GM23338 (cell line): ENCODE measurements at regions not wholly inside any gene's neighbourhood (a gene's known extent, or its start where the extent isn't known, plus 50 kb on each side); places are given as distances from the start of the nearest gene placed in this dataset.

Experiments used
- ATAC-seq: fragments of 200-7000 bp; cut with Tn5 transposase; 3 replicates; pipeline ENCODE4 v1.9.1; 2020
- DNase-seq: peaks from one replicate; pipeline ENCODE4 v3.0.0-alpha.2; 2015; ENCODE audit warnings: low spot score
- H2AFZ ChIP-seq: fragments of 200-600 bp; sonication (generic); 2 replicates; pipeline ENCODE4 v1.8.0; 2016; ENCODE audit warnings: antibody characterized with exemption, mild to moderate bottlenecking, moderate library complexity
- H3F3A ChIP-seq: fragments of 200-600 bp; sonication (generic); replicated peaks from 2 replicates; pipeline ENCODE4 v1.8.0; 2017; ENCODE audit warnings: antibody characterized with exemption, mixed run types, low read depth
- H3K27ac ChIP-seq: fragments of 200-600 bp; sonication (generic); 2 replicates; pipeline ENCODE4 v1.6.1; 2016; ENCODE audit warnings: low read depth
- H3K27me3 ChIP-seq: fragments of 200-600 bp; sonication (generic); 2 replicates; pipeline ENCODE4 v1.8.0; 2016; ENCODE audit warnings: mild to moderate bottlenecking, mixed run types, moderate library complexity; ENCODE audit not compliant: insufficient read depth
- H3K36me3 ChIP-seq: fragments of 200-600 bp; sonication (generic); 2 replicates; pipeline ENCODE4 v1.8.0; 2016; ENCODE audit warnings: mild to moderate bottlenecking; ENCODE audit not compliant: insufficient read depth
- H3K4me1 ChIP-seq: fragments of 200-600 bp; sonication (generic); 2 replicates; pipeline ENCODE4 v1.8.0; 2016; ENCODE audit warnings: mild to moderate bottlenecking, moderate library complexity; ENCODE audit not compliant: insufficient read depth
- H3K4me2 ChIP-seq: fragments of 200-600 bp; sonication (generic); 2 replicates; pipeline ENCODE4 v1.7.1; 2017; ENCODE audit warnings: mixed run types
- H3K4me3 ChIP-seq: fragments of 200-600 bp; sonication (generic); 2 replicates; pipeline ENCODE4 v1.6.1; 2016; ENCODE audit warnings: mixed run types
- H3K79me2 ChIP-seq: fragments of 200-600 bp; sonication (generic); replicated peaks from 2 replicates; pipeline ENCODE4 v1.8.0; 2017; ENCODE audit warnings: mild to moderate bottlenecking; ENCODE audit not compliant: insufficient read depth
- H3K9me2 ChIP-seq: fragments of 200-600 bp; sonication (generic); 2 replicates; pipeline ENCODE4 v1.8.0; 2017; ENCODE audit not compliant: insufficient read depth
- H4K20me1 ChIP-seq: fragments of 200-600 bp; sonication (generic); replicated peaks from 2 replicates; pipeline ENCODE4 v1.8.0; 2017; ENCODE audit warnings: mild to moderate bottlenecking; ENCODE audit not compliant: insufficient read depth
- H3K27ac Mint-ChIP-seq: 2 replicates; pipeline ENCODE4 v1.8.0; 2020; ENCODE audit warnings: inconsistent platforms, mild to moderate bottlenecking, moderate library complexity, mixed read lengths
- H3K27me3 Mint-ChIP-seq: 3 replicates; pipeline ENCODE4 v1.8.0; 2022; ENCODE audit warnings: low read depth, mild to moderate bottlenecking, moderate library complexity, mixed read lengths, inconsistent platforms; ENCODE audit not compliant: insufficient read depth, poor library complexity
- H3K36me3 Mint-ChIP-seq: 3 replicates; pipeline ENCODE4 v1.8.0; 2021; ENCODE audit warnings: low read depth, mild to moderate bottlenecking, inconsistent platforms, moderate library complexity, mixed read lengths
- H3K4me1 Mint-ChIP-seq: 3 replicates; pipeline ENCODE4 v1.8.0; 2020; ENCODE audit warnings: mild to moderate bottlenecking, inconsistent platforms, mixed read lengths
- H3K4me3 Mint-ChIP-seq: 3 replicates; pipeline ENCODE4 v1.8.0; 2021; ENCODE audit warnings: moderate library complexity, mild to moderate bottlenecking, inconsistent platforms, mixed read lengths
- H3K9me3 Mint-ChIP-seq: 3 replicates; pipeline ENCODE4 v1.8.0; 2020; ENCODE audit warnings: moderate library complexity, mild to moderate bottlenecking, inconsistent platforms, mixed read lengths
- CREB1 ChIP-seq: fragments of 250-450 bp; sonication (Bioruptor Pico); IDR thresholded peaks from 2 replicates; pipeline ENCODE4 v1.5.0; 2020; ENCODE audit warnings: low read depth, mild to moderate bottlenecking, moderate library complexity
- CTCF ChIP-seq, 2 experiments: fragments of 200-600 bp in 1 of 2; sonication (generic) in 1 of 2; conservative IDR thresholded peaks; 2 replicates each; pipeline versions ENCODE4 v1.5.1 to v1.6.1; 2016 to 2017; ENCODE audit warnings: antibody characterized with exemption in 2 of 2, low read depth in 2 of 2, mild to moderate bottlenecking in 2 of 2, moderate library complexity in 1 of 2
- EZH2 ChIP-seq: fragments of 200-600 bp; sonication (generic); IDR thresholded peaks from one replicate; pipeline ENCODE4 v1.8.0; 2017; ENCODE audit warnings: antibody characterized with exemption, mild to moderate bottlenecking, low read depth; ENCODE audit not compliant: unreplicated experiment
- EZH2phosphoT487 ChIP-seq: fragments of 200-600 bp; sonication (generic); IDR thresholded peaks from one replicate; pipeline ENCODE4 v1.8.1; 2018; ENCODE audit warnings: antibody characterized with exemption; ENCODE audit not compliant: unreplicated experiment
- POLR2AphosphoS5 ChIP-seq: IDR thresholded peaks from 2 replicates; pipeline ENCODE4 v1.6.1; 2016; ENCODE audit warnings: antibody characterized with exemption, low read depth
- STAT1 ChIP-seq: IDR thresholded peaks from one replicate; pipeline ENCODE4 v1.6.1; 2016; ENCODE audit warnings: antibody characterized with exemption; ENCODE audit not compliant: unreplicated experiment
- ZNF114 ChIP-seq: fragments of 250-450 bp; sonication (Bioruptor Pico); IDR thresholded peaks from 2 replicates; pipeline ENCODE4 v1.5.0; 2020; ENCODE audit warnings: mild to moderate bottlenecking, moderate library complexity
- ZNF331 ChIP-seq: fragments of 250-450 bp; sonication (Bioruptor Pico); IDR thresholded peaks from 2 replicates; pipeline ENCODE4 v1.5.0; 2020; ENCODE audit warnings: low read depth, mild to moderate bottlenecking, moderate library complexity
- ZNF462 ChIP-seq: fragments of 250-450 bp; sonication (Bioruptor Pico); IDR thresholded peaks from 2 replicates; pipeline ENCODE4 v1.5.0; 2020; ENCODE audit warnings: mild to moderate bottlenecking, moderate library complexity
- TF ChIP-seq, protein P1 (sequence below): IDR thresholded peaks from 2 replicates; pipeline ENCODE4 v1.6.1; 2016; ENCODE audit warnings: antibody characterized with exemption

- DNase-seq (peak; percentile 46), ATAC-seq (peak; percentile 30; the same call in 1 of the 3 replicates)
- Histone ChIP-seq H3K79me2 (no peaks in the 10 kb centered on the region), H3K4me1 (no peaks in the 10 kb centered on the region; the same call in 1 of the 2 replicates), H4K20me1 (no peaks in the 10 kb centered on the region), H3K27ac (peak overlapping the region; percentile 63; the same call in 1 of the 2 replicates), H3F3A (no peaks in the 10 kb centered on the region), H3K4me2 (no peak overlapping the region), H3K4me3 (no peak overlapping the region), H3K9me2 (no peaks in the 10 kb centered on the region), H3K27me3 (no peaks in the 10 kb centered on the region), H3K36me3 (no peaks in the 10 kb centered on the region), H2AFZ (no peak overlapping the region)
- Mint-ChIP-seq H3K36me3 (no peaks in the 10 kb centered on the region), H3K4me1 (peaks cover 9% of the 10 kb centered on the region; the same call in 1 of the 3 replicates), H3K4me3 (no peak overlapping the region), H3K27ac (no peak overlapping the region), H3K27me3 (peaks cover 9% of the 10 kb centered on the region), H3K9me3 (peaks cover 5% of the 10 kb centered on the region; the same call in 2 of the 3 replicates)
- TF ChIP-seq EZH2 (no peak), EZH2phosphoT487 (no peak), STAT1 (no peak), CREB1 (no peak)
Measured at GRCh38 chr3:56976651-56977560, 83.6 kb upstream of the SPATA12 start.

DNA sequence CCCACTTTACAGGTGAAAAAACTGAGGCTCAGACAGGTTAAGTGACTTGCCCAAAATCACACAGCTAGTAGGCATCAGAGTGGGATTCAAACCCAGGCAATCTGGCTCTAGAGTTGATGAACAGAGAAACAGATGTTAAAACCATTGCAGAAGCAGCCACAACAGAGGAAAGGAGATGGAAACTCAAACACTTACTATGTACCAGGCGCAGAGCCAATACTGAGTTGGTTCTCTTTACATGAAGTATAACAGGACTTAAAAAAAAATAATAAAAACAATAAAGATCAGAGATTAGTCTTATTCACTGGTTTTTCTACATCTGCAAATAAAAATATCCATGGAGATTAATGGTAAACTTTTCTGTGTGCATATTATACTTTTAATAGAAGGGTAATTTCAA is 84.9 kb upstream of the SPATA12 start:
- Histone ChIP-seq H3K4me2 (no peak overlapping the region), H3K27me3 (no peaks in the 10 kb centered on the region), H2AFZ (no peak overlapping the region), H4K20me1 (no peaks in the 10 kb centered on the region), H3F3A (no peaks in the 10 kb centered on the region), H3K4me3 (no peak overlapping the region), H3K4me1 (no peaks in the 10 kb centered on the region; the same call in 1 of the 2 replicates), H3K79me2 (no peaks in the 10 kb centered on the region), H3K9me2 (no peaks in the 10 kb centered on the region), H3K27ac (no peak overlapping the region), H3K36me3 (no peaks in the 10 kb centered on the region)
- H3K27me3 Mint-ChIP-seq: peaks cover 9% of the 10 kb centered on the region
- H3K36me3 Mint-ChIP-seq: no peaks in the 10 kb centered on the region
- peaks cover 5% of the 10 kb centered on the region; the same call in 2 of the 3 replicates for H3K9me3 Mint-ChIP-seq
- no peak overlapping the region for H3K27ac Mint-ChIP-seq
- DNase-seq (no peak), ATAC-seq (no peak)
- no peak overlapping the region for H3K4me3 Mint-ChIP-seq
- peaks cover 9% of the 10 kb centered on the region; the same call in 1 of the 3 replicates for H3K4me1 Mint-ChIP-seq
- TF ChIP-seq CTCF (conservative IDR thresholded peaks at IDR 0.05; ENCODE audit: low read depth in 2 of 2) (no peak), CREB1 (no peak), EZH2 (no peak), STAT1 (no peak), ZNF462 (no peak), POLR2AphosphoS5 (no peak), ZNF114 (no peak), ZNF331 (no peak)
- TF ChIP-seq, protein P1, sequence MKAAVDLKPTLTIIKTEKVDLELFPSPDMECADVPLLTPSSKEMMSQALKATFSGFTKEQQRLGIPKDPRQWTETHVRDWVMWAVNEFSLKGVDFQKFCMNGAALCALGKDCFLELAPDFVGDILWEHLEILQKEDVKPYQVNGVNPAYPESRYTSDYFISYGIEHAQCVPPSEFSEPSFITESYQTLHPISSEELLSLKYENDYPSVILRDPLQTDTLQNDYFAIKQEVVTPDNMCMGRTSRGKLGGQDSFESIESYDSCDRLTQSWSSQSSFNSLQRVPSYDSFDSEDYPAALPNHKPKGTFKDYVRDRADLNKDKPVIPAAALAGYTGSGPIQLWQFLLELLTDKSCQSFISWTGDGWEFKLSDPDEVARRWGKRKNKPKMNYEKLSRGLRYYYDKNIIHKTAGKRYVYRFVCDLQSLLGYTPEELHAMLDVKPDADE: no peak
